Kidney epithelial cell (primary cell): ENCODE measurements at regions not wholly inside any gene's neighbourhood (a gene's known extent, or its start where the extent isn't known, plus 50 kb on each side); places are given as distances from the start of the nearest gene placed in this dataset.

Experiments used
- DNase-seq: peaks from one replicate; pipeline ENCODE4 v3.0.0-alpha.2; 2010; ENCODE audit warnings: low read depth
- H3K27me3 ChIP-seq: 2 replicates; pipeline ENCODE4 v1.6.0; 2011; ENCODE audit warnings: low read length; ENCODE audit not compliant: control insufficient read depth, insufficient read depth
- H3K36me3 ChIP-seq: 2 replicates; pipeline ENCODE4 v1.5.1; 2011; ENCODE audit warnings: low read length; ENCODE audit not compliant: control insufficient read depth, insufficient read depth
- H3K4me3 ChIP-seq: 2 replicates; pipeline ENCODE4 v1.5.1; 2011; ENCODE audit warnings: low read depth, mild to moderate bottlenecking, control low read depth, low read length
- CTCF ChIP-seq: IDR thresholded peaks from 2 replicates; pipeline ENCODE4 v1.5.1; 2011; ENCODE audit warnings: mild to moderate bottlenecking, moderate library complexity, low read length, control low read depth, inconsistent platforms; ENCODE audit not compliant: insufficient read depth, poor library complexity, severe bottlenecking

GRCh38 chr14:71287567-71287966, 380.3 kb downstream of the PCNX1 start:
- TF ChIP-seq CTCF = no peak
- H3K27me3 ChIP-seq = no peaks in the 10 kb centered on the region
- H3K4me3 ChIP-seq = no peak overlapping the region
- no peaks in the 10 kb centered on the region for H3K36me3 ChIP-seq
- DNase-seq = no peak

GRCh38 chr14:71289536-71289935, 382.3 kb downstream of the PCNX1 start:
- no peak overlapping the region for H3K4me3 ChIP-seq
- DNase-seq = no peak
- H3K27me3 ChIP-seq = no peaks in the 10 kb centered on the region
- no peak for TF ChIP-seq CTCF
- no peaks in the 10 kb centered on the region for H3K36me3 ChIP-seq

- H3K27me3 ChIP-seq = no peaks in the 10 kb centered on the region
- no peak for DNase-seq
These were observed 383.0 kb downstream of the PCNX1 start for GRCh38 chr14:71290301-71290700.

GRCh38 chr14:71290960-71291466, 383.8 kb downstream of the PCNX1 start:
- DNase-seq = peak; percentile 83
- Histone ChIP-seq H3K36me3 (no peaks in the 10 kb centered on the region), H3K27me3 (no peaks in the 10 kb centered on the region), H3K4me3 (no peak overlapping the region)
- no peak for TF ChIP-seq CTCF

More at GRCh38 chr14:71290301-71290700, 383.0 kb downstream of the PCNX1 start:
- TF ChIP-seq CTCF = no peak
- H3K4me3 ChIP-seq = no peak overlapping the region
- no peaks in the 10 kb centered on the region for H3K36me3 ChIP-seq

GRCh38 chr14:71296184-71296583, 388.9 kb downstream of the PCNX1 start:
- H3K4me3 ChIP-seq = no peak overlapping the region
- no peak for TF ChIP-seq CTCF
- no peaks in the 10 kb centered on the region for H3K27me3 ChIP-seq
- H3K36me3 ChIP-seq = peaks cover 2% of the 10 kb centered on the region
- no peak for DNase-seq

- Histone ChIP-seq H3K36me3 (peaks cover 2% of the 10 kb centered on the region), H3K4me3 (no peak overlapping the region), H3K27me3 (no peaks in the 10 kb centered on the region)
- TF ChIP-seq CTCF = no peak
- DNase-seq = no peak
These were observed 393.5 kb downstream of the PCNX1 start for GRCh38 chr14:71300566-71301330.
